ENCODE measurements at regions not wholly inside any gene's neighbourhood (a gene's known extent, or its start where the extent isn't known, plus 50 kb on each side); places are given as distances from the start of the nearest gene placed in this dataset.

DNA sequence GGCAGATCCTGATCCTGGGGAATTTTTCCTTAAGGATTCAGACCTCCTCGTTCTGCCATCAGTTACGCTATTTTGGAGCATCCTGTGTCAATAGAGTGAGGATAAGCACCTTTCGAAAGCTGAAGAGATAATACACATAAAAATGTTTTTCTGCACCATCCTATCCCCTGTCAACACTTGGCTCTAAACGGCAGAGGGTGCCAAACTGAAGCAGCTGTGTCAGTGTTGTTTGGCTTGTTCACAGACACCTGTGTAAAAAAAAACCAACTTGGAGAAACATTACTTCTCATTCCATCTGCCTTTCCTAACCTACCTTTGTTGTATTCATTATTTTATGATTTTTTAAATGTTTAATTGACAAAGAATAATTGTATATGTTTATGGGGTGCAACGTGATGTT is 417.0 kb upstream of the DDI1 start:
- Mint-ChIP-seq H3K4me1 (no peaks in the 10 kb centered on the region), H3K9me3 (no peaks in the 10 kb centered on the region), H3K4me3 (no peak overlapping the region), H3K36me3 (no peaks in the 10 kb centered on the region), H3K27me3 (peaks cover 2% of the 10 kb centered on the region), H3K27ac (no peak overlapping the region)
- no peak for ATAC-seq (ENCODE audit: low read depth)
- POLR2A ChIA-PET, result no interaction called here
- DNase-seq, result no peak

DNA sequence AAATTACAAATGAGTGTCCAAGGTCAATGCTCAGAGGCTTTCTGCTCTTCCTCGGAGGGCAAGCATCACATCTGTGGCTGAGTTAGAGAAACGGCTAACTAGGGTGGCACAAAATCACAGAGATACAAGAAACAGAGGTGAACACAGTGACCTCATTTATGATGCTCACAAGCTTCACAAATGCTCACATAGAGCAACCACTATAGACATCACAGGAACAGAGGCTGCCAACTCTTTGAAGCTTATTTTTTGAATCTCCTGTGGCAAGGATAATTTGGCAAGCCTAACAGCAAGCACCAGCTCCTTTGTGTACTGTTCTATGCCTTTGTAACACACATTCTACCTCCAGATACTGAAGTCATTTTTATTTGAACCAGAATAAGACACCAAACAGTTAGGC is 416.5 kb upstream of the DDI1 start:
- no peaks in the 10 kb centered on the region for H3K9me3 Mint-ChIP-seq
- H3K4me3 Mint-ChIP-seq, result no peak overlapping the region
- peaks cover 2% of the 10 kb centered on the region for H3K27me3 Mint-ChIP-seq
- POLR2A ChIA-PET, result no interaction called here
- no peaks in the 10 kb centered on the region for H3K4me1 Mint-ChIP-seq
- H3K36me3 Mint-ChIP-seq, result no peaks in the 10 kb centered on the region
- ATAC-seq (ENCODE audit: low read depth), result no peak
- DNase-seq, result no peak
- no peak overlapping the region for H3K27ac Mint-ChIP-seq

DNA sequence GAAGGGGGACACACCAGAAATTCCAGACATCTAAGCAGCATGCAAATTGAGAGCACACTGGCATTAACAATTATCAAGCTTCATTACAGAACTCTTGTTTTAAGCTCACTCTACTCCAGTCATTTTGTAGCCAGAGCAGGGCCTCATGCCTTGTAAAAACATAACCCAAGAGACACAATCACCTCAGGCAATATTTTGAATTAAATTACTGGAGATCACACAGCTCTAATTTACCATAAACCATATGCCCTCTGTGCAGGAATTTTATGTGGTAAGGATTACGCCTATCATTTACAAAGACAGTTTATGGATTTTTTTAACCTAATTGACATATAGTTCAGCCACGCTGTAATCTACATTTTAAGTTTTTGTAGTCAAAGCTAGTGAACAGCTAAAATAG is 414.1 kb upstream of the DDI1 start:
- H3K4me3 Mint-ChIP-seq, result no peak overlapping the region
- H3K4me1 Mint-ChIP-seq, result no peaks in the 10 kb centered on the region
- ATAC-seq (ENCODE audit: low read depth) (no peak), DNase-seq (no peak)
- POLR2A ChIA-PET, result no interaction called here
- no peak overlapping the region for H3K27ac Mint-ChIP-seq
- H3K9me3 Mint-ChIP-seq, result no peaks in the 10 kb centered on the region
- H3K27me3 Mint-ChIP-seq, result peaks cover 2% of the 10 kb centered on the region
- no peaks in the 10 kb centered on the region for H3K36me3 Mint-ChIP-seq

DNA sequence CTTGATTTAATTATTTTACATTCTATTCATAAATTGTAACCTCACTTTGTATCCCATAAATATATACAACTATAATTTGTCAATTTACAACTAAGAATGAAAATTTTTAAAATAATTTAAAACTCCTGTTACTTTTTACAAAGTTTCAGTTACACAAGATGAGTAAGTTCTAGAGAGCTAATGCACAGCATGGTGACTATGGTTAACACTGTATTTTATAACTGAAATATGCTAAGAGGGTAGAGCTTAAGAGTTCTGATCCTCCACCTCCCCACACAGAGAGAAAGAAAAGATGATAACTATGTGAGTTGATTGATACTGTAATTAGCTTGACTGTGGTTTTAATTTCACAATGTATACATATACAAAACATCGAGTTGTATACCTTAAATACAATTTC is 412.5 kb upstream of the DDI1 start:
- no peak overlapping the region for H3K27ac Mint-ChIP-seq
- no peaks in the 10 kb centered on the region for H3K9me3 Mint-ChIP-seq
- no peak for ATAC-seq (ENCODE audit: low read depth)

DNA sequence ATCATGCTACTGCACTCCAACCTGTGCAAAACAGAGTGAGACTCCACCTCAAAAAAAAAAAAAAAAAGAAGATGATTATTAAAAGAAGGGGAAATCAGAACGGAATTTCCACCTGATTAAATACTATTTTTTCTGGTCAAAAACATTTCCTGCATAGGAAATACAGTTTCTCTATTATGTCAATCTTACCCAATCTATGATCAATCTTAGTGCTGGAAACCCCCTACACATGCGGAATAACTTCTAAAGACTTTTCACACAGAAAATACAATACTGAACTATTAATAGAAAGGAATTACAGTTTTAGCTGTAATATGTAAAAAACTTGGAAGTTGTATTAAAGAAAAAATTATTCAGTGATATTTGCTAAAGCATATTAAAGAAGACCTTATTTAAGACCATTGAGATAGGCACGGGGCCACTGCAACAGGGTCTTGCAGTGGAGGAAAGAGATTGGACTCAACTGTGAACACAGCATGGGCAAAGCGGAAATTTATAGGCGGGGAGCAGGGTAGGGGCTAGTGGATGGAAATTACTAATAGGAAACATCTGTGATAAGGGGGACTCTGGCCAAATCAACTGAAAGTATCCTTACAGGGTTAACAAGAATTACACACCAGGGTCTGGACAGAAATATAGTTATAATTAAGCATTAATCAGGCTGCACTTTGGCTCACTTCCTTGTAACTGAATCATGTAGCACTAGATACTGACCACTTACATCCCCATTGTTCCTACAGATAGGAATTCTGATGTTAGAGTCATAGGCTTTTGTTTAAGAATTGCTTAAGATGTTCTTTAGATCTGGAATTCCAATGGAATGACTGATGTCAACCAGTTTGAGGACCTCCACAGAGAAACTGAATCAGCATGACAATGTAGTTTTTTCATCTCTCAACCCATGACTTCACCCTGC is 411.5 kb upstream of the DDI1 start:
- peaks cover 2% of the 10 kb centered on the region for H3K27me3 Mint-ChIP-seq
- no peaks in the 10 kb centered on the region for H3K4me1 Mint-ChIP-seq
- no peaks in the 10 kb centered on the region for H3K36me3 Mint-ChIP-seq
- ATAC-seq (ENCODE audit: low read depth), result no peak
- H3K4me3 Mint-ChIP-seq, result no peak overlapping the region
- no peak for DNase-seq
- no peaks in the 10 kb centered on the region for H3K9me3 Mint-ChIP-seq
- no peak overlapping the region for H3K27ac Mint-ChIP-seq
- POLR2A ChIA-PET, result no interaction called here

More for the DNA sequence above, 412.5 kb upstream of the DDI1 start:
- Mint-ChIP-seq H3K4me1 (no peaks in the 10 kb centered on the region), H3K4me3 (no peak overlapping the region), H3K27me3 (peaks cover 2% of the 10 kb centered on the region), H3K36me3 (no peaks in the 10 kb centered on the region)
- no peak for DNase-seq
- POLR2A ChIA-PET, result no interaction called here

DNA sequence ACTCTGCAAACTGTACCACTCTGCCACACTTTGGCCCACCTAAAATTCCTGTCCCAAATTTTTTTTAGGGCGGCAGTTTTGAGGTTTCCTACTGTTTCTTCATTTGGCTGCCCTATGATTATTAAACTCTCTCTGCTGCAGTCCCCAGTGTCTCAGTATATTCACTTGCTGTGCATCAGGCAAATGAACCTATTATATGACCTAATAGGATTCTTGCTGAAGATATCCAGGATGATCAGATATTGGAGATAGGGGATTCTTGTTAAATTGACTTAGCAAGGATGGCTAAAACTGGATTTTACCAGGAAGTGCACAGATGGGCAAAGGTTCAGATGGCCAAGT is 410.8 kb upstream of the DDI1 start:
- Mint-ChIP-seq H3K4me1 (no peaks in the 10 kb centered on the region), H3K4me3 (no peak overlapping the region), H3K9me3 (no peaks in the 10 kb centered on the region), H3K36me3 (no peaks in the 10 kb centered on the region), H3K27me3 (no peaks in the 10 kb centered on the region), H3K27ac (no peak overlapping the region)
- ATAC-seq (ENCODE audit: low read depth) (no peak), DNase-seq (no peak)
- POLR2A ChIA-PET, result no interaction called here

DNA sequence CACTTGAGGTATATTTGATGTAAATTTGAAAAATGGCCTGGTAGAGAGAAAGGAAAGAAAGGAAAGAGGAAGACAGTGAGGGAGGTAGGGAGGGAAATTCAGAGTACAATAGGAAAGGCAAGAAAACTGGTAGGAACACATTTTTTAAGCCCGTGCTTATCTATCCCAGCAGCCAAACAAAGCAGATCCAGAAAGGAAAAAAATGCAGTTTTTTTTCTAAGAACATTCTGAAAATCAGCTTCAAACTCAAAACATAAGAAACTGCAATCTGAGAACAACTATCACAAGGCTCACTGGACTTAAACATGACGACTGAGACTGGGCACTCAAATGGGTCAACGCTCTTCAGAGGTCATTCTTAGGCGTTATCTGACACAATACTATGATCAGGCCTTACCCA is 408.3 kb upstream of the DDI1 start:
- POLR2A ChIA-PET, result no interaction called here
- H3K4me1 Mint-ChIP-seq, result no peaks in the 10 kb centered on the region

DNA sequence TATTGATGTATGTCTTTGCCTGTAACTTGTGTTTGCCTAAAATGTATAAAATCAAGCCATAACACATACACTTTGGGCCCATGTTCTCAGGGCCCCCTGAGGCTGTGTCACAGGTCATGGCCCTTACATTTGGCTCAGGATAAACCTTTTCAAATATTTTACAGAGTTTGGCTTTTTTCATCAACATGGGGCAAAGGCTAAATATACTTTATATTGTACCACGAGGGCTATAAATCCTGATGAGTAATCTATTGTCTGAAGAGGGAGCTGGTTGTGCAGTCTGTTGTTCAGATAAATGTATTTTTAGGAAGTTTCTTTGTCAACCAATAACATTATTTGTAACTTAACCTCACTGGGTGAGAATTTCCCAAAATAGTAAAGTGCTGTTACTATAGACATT is 404.6 kb upstream of the DDI1 start:
- Mint-ChIP-seq H3K27me3 (no peaks in the 10 kb centered on the region), H3K27ac (no peak overlapping the region), H3K4me1 (no peaks in the 10 kb centered on the region), H3K9me3 (no peaks in the 10 kb centered on the region), H3K36me3 (no peaks in the 10 kb centered on the region), H3K4me3 (no peak overlapping the region)
- POLR2A ChIA-PET, result no interaction called here
- ATAC-seq (ENCODE audit: low read depth) (no peak), DNase-seq (no peak)

More for the DNA sequence above, 408.3 kb upstream of the DDI1 start:
- no peak overlapping the region for H3K4me3 Mint-ChIP-seq
- H3K27ac Mint-ChIP-seq, result no peak overlapping the region
- H3K36me3 Mint-ChIP-seq, result no peaks in the 10 kb centered on the region
- H3K9me3 Mint-ChIP-seq, result no peaks in the 10 kb centered on the region
- ATAC-seq (ENCODE audit: low read depth), result no peak
- no peak for DNase-seq
- H3K27me3 Mint-ChIP-seq, result no peaks in the 10 kb centered on the region

DNA sequence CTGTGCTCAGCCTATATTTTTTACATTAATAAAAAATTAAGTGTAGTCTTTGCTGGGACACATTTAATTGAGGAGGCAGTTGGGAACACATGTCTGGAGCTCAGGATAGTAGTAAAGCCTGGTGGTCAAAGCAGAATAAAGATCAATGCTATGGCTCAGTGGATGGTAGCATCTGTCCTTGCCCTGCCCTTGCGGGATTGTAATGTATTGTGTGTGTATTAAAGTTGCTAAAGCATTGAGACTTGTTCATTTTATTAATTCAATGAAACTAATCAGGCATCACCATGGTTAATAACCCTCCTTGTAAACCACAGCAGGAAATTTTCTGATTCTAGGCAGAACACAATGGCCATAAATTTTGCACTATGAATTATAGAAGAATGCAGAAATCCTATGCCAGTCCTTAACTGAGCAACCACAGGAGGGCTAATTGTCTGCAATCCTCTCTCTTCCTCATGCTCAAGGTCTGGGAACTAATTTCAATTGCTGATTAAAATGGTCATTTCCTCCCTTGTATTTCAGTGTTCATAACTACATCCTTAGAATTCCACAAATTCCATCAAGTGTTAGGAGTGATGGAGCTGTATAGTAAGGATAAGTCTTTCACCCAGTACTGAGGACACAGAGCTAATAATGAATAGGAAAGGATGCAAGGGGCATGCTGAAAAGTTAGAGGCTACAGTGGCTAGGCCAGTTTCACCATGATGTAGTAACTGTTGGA is 403.2 kb upstream of the DDI1 start:
- ATAC-seq (ENCODE audit: low read depth) (no peak), DNase-seq (no peak)
- no peaks in the 10 kb centered on the region for H3K27me3 Mint-ChIP-seq
- no peaks in the 10 kb centered on the region for H3K9me3 Mint-ChIP-seq
- no peak overlapping the region for H3K4me3 Mint-ChIP-seq
- no peaks in the 10 kb centered on the region for H3K36me3 Mint-ChIP-seq
- POLR2A ChIA-PET, result no interaction called here
- no peaks in the 10 kb centered on the region for H3K4me1 Mint-ChIP-seq
- H3K27ac Mint-ChIP-seq, result no peak overlapping the region

DNA sequence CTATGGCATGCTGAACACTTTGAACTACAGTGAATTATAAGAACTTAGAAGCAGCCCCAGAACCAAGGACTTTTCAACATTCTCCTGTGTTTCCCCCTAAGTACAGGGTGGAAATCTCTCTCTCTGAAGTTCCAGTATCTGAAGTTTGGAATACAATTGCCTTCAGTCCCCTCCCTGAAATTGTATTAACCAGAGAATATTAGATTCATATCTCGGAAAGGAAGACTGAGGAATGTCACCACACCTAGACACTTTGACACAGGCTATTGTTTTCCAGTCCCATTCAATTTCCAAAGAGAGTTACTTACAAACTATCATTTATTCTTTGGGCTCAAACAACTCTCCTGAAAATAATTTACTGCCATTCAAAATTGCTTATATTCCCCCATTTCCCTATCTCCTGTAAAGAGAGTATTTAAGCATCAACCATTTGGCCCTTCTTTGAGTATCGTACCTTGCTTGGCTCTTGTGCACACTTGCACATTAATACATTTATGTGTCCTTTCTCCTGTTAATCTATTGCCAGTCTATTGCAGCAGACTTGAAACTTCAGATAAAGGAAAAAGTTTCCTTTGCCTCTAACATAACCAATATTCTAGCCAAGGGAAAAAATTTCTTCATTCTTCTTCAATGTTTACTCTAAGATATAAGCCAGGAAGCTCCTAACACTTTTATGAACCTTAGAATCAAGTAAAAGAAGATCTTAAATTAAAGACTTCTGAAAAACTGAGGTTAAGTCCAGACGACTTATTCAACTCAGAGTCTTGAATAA is 402.4 kb upstream of the DDI1 start:
- no peak for ATAC-seq (ENCODE audit: low read depth)
- Mint-ChIP-seq H3K36me3 (no peaks in the 10 kb centered on the region), H3K4me1 (no peaks in the 10 kb centered on the region), H3K9me3 (no peaks in the 10 kb centered on the region), H3K27me3 (no peaks in the 10 kb centered on the region), H3K4me3 (no peak overlapping the region), H3K27ac (no peak overlapping the region)
- no peak for DNase-seq
- POLR2A ChIA-PET, result no interaction called here

DNA sequence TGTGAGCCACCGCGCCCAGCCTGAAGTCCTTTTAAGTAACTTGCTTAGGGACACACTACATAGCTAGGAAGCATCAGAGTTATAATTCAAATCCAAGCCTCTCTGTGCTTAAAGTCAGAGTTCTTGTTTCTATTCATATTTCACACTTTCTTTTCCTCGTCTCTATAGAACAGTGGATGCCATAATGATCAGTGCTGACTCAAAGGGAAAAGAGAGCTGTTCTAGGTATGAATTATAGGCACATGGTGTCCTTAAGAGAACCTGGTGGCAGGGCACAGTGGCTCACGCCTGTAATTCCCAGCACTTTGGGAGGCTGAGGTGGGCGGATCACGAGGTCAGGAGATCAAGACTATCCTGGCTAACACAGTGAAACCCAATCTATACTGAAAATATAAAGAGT is 400.2 kb upstream of the DDI1 start:
- H3K27me3 Mint-ChIP-seq, result no peaks in the 10 kb centered on the region
- no peak overlapping the region for H3K4me3 Mint-ChIP-seq
- no peaks in the 10 kb centered on the region for H3K4me1 Mint-ChIP-seq
- no peaks in the 10 kb centered on the region for H3K9me3 Mint-ChIP-seq
- H3K27ac Mint-ChIP-seq, result no peak overlapping the region
- DNase-seq (no peak), ATAC-seq (ENCODE audit: low read depth) (no peak)
- H3K36me3 Mint-ChIP-seq, result no peaks in the 10 kb centered on the region
- POLR2A ChIA-PET, result no interaction called here

DNA sequence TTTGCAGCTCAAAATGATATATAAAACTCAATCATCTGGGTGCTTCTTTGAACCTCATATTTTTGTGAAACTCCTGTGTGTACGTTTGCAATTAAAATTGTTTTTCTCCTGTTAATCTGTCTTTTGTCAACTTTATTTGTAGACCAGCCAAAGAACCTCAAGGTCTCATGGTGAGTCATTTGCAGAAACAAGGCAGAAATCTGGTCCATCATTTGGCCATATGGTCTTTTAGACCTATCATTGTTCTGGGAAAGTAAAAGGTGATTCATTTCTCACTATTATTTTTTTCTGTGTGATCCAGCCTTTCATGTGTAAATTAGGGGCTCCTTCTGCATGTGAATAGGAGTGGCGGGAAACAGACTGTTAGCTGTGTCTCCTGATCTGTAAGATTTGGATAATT is 399.1 kb upstream of the DDI1 start:
- no peaks in the 10 kb centered on the region for H3K9me3 Mint-ChIP-seq
- no peak overlapping the region for H3K27ac Mint-ChIP-seq
- DNase-seq (no peak), ATAC-seq (ENCODE audit: low read depth) (no peak)
- H3K4me1 Mint-ChIP-seq, result no peaks in the 10 kb centered on the region
- POLR2A ChIA-PET, result no interaction called here
- no peak overlapping the region for H3K4me3 Mint-ChIP-seq
- H3K27me3 Mint-ChIP-seq, result peaks cover under 1% of the 10 kb centered on the region
- no peaks in the 10 kb centered on the region for H3K36me3 Mint-ChIP-seq

DNA sequence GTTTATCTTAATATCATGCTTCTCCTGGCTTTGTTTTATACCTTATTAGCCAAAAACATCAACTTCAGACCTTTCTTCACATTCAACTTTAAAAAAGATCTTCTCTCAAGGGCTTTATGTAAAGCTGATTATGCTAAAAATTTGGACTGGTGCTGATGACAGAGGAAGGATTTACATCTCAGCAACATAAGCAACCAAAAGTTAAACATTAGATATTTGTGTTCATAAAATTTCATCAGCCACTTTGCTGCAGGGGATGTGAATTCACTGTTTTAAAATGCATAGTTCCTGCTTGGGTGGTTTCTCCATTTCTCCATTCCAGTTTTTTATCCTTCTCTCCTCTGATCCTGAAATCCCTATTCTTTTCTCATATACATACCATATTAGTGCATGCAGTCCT is 398.6 kb upstream of the DDI1 start:
- DNase-seq (no peak), ATAC-seq (ENCODE audit: low read depth) (no peak)
- Mint-ChIP-seq H3K9me3 (no peaks in the 10 kb centered on the region), H3K4me1 (no peaks in the 10 kb centered on the region), H3K27ac (no peak overlapping the region), H3K36me3 (no peaks in the 10 kb centered on the region), H3K27me3 (peaks cover 2% of the 10 kb centered on the region), H3K4me3 (no peak overlapping the region)
- POLR2A ChIA-PET, result no interaction called here

DNA sequence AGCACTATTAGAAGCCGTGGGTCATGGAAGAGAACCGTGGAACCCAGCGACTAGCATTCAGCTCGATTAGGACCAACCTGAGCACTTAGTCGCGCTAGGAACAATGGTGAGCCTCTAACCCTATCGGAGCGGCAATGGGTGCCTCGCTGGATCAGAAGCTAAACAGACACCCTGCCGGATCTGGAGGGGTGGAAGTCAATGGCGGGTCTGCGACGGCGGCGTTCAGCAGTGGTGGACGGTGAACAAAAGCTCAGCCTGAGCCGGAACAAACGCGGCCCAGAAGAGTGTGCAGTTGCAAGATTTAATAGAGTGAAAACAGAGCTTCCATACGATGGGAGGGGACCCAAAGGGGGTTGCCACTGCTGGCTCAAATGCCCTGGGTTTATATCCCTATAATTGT is 391.8 kb upstream of the DDI1 start:
- peaks cover 6% of the 10 kb centered on the region for H3K27me3 Mint-ChIP-seq
- no peak for DNase-seq

More for the DNA sequence above, 391.8 kb upstream of the DDI1 start:
- POLR2A ChIA-PET, result no interaction called here
- Mint-ChIP-seq H3K27ac (no peak overlapping the region), H3K4me3 (no peak overlapping the region), H3K4me1 (no peaks in the 10 kb centered on the region), H3K36me3 (no peaks in the 10 kb centered on the region), H3K9me3 (peaks cover 2% of the 10 kb centered on the region)
- ATAC-seq (ENCODE audit: low read depth), result no peak

All from activated naive CD8-positive, alpha-beta T cell treated with anti-CD3 and anti-CD28 coated beads, Interleukin-2, amount 10 ng/mL, durations not matched to agents 7 days and 5 days (primary cell).